Dendritic cell treated with granulocyte-macrophage colony-stimulating factor and Interleukin-4, amounts not matched to agents 40 ng/mL and 50 ng/mL, for 4 days (primary cell): ENCODE measurements at regions not wholly inside any gene's neighbourhood (a gene's known extent, or its start where the extent isn't known, plus 50 kb on each side); places are given as distances from the start of the nearest gene placed in this dataset.

ENCODE experiments used
- H3K27ac Mint-ChIP-seq: one replicate; pipeline ENCODE4 v1.8.0; 2022; ENCODE audit warnings: mild to moderate bottlenecking, mixed read lengths
- H3K27me3 Mint-ChIP-seq: one replicate; pipeline ENCODE4 v1.8.0; 2022; ENCODE audit warnings: mild to moderate bottlenecking, mixed read lengths
- H3K36me3 Mint-ChIP-seq: one replicate; pipeline ENCODE4 v1.8.0; 2022; ENCODE audit warnings: low read depth, mixed read lengths
- H3K4me1 Mint-ChIP-seq: one replicate; pipeline ENCODE4 v1.8.0; 2022; ENCODE audit warnings: low read depth, mixed read lengths
- H3K4me3 Mint-ChIP-seq: one replicate; pipeline ENCODE4 v1.8.0; 2022; ENCODE audit warnings: mild to moderate bottlenecking, moderate library complexity, mixed read lengths
- H3K9me3 Mint-ChIP-seq: one replicate; pipeline ENCODE4 v1.8.0; 2022; ENCODE audit warnings: mixed read lengths
- intact Hi-C: fragments of 100-400 bp; cut with micrococcal nuclease; formaldehyde crosslinking; loops from one replicate; pipeline ENCODE4 v1.15.0; 2022

DNA sequence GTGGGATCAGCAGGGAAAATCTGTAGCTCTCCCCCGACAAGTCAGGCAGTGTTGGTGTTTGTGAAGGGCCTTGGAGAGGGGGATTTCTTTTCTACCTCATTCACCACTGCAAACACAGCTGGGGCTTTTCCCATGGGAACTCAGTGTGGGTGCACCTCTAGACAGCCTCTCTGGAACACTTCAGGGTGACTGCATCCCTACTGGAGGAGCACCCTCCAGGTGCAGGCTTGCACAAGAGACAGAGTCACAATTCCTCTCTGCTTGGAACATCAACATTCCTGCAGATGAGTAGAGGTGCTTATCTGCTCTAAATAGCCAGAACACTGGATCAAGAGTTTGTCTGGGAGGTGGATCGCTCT is 72.7 kb upstream of the AKAP13 start:
- H3K4me3 Mint-ChIP-seq: no peak overlapping the region
- H3K27ac Mint-ChIP-seq: no peak overlapping the region

GRCh38 chr15:85311647-85312046 is 68.8 kb upstream of the AKAP13 start:
- H3K27me3 Mint-ChIP-seq: no peaks in the 10 kb centered on the region
- intact Hi-C loops: loop anchor here (2.0 kb wide), 1 partner anchor 17 kb away; no protein-coding TSS in a partner anchor
- peaks cover 36% of the 10 kb centered on the region for H3K4me1 Mint-ChIP-seq
- H3K9me3 Mint-ChIP-seq: no peaks in the 10 kb centered on the region
- no peaks in the 10 kb centered on the region for H3K36me3 Mint-ChIP-seq
- no peak overlapping the region for H3K27ac Mint-ChIP-seq
- no peak overlapping the region for H3K4me3 Mint-ChIP-seq

More for the DNA sequence above, 72.7 kb upstream of the AKAP13 start:
- no peaks in the 10 kb centered on the region for H3K27me3 Mint-ChIP-seq
- H3K4me1 Mint-ChIP-seq: peaks cover 13% of the 10 kb centered on the region
- no peaks in the 10 kb centered on the region for H3K36me3 Mint-ChIP-seq
- intact Hi-C loops: no loop called here
- H3K9me3 Mint-ChIP-seq: no peaks in the 10 kb centered on the region

DNA sequence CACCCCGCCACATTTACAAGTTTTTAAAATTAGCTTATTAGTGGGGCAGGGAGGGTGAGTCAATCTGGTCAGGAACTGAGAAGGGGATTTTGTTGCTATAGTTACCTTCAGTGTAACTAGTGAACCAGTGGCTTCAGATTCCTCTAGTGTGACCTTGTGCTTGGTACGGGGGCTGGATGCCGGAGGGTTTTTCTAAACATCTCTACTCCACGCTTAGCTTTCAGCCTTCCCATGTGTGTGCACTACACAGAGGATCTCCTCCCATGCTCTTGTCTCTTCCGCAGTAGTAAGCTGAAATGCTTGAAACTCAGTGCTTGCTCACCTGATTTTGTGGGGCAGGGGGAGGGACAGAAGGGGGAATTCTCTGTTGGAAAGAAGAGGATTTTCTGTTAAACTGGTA is 67.9 kb upstream of the AKAP13 start:
- H3K4me3 Mint-ChIP-seq: no peak overlapping the region
- no peaks in the 10 kb centered on the region for H3K27me3 Mint-ChIP-seq
- peaks cover 36% of the 10 kb centered on the region for H3K4me1 Mint-ChIP-seq

DNA sequence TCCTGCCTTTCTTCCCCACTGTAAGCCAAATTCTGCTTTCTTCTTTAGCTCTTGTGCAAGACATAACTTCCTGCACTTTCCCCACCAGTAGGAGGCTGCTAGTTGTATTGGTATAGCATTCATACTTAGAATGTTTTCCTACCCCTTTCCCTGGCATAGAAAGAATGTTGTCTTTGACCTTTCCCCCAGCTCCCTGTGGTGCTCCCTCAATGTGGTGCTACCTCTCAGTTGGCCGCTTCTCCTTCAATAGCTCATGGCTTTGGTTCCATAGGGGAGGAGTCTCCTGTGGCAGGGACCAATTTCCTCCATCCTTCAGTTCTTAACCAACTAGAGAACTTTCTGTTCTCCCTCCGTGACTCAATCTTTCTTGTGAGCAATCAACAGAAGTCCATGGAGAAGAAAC is 67.5 kb upstream of the AKAP13 start:
- Mint-ChIP-seq H3K4me3 (no peak overlapping the region), H3K27me3 (no peaks in the 10 kb centered on the region)

More for the DNA sequence above, 67.9 kb upstream of the AKAP13 start:
- no peak overlapping the region for H3K27ac Mint-ChIP-seq
- intact Hi-C loops: loop anchor here (2.0 kb wide), 1 partner anchor 16 kb away; no protein-coding TSS in a partner anchor
- H3K9me3 Mint-ChIP-seq: no peaks in the 10 kb centered on the region
- H3K36me3 Mint-ChIP-seq: no peaks in the 10 kb centered on the region

GRCh38 chr15:85313339-85313738 is 67.1 kb upstream of the AKAP13 start:
- no peak overlapping the region for H3K27ac Mint-ChIP-seq
- H3K4me1 Mint-ChIP-seq: peaks cover 40% of the 10 kb centered on the region
- no peaks in the 10 kb centered on the region for H3K27me3 Mint-ChIP-seq

More for the DNA sequence above, 67.5 kb upstream of the AKAP13 start:
- intact Hi-C loops: loop anchor here (2.0 kb wide), 1 partner anchor 16 kb away; no protein-coding TSS in a partner anchor
- H3K9me3 Mint-ChIP-seq: no peaks in the 10 kb centered on the region
- H3K27ac Mint-ChIP-seq: no peak overlapping the region
- no peaks in the 10 kb centered on the region for H3K36me3 Mint-ChIP-seq
- H3K4me1 Mint-ChIP-seq: peaks cover 36% of the 10 kb centered on the region

GRCh38 chr15:85314146-85314545 is 66.3 kb upstream of the AKAP13 start:
- Mint-ChIP-seq H3K4me1 (peaks cover 39% of the 10 kb centered on the region), H3K4me3 (no peak overlapping the region), H3K9me3 (no peaks in the 10 kb centered on the region), H3K27ac (no peak overlapping the region), H3K27me3 (no peaks in the 10 kb centered on the region), H3K36me3 (no peaks in the 10 kb centered on the region)
- intact Hi-C loops: no loop called here

More at GRCh38 chr15:85313339-85313738, 67.1 kb upstream of the AKAP13 start:
- Mint-ChIP-seq H3K36me3 (no peaks in the 10 kb centered on the region), H3K9me3 (no peaks in the 10 kb centered on the region), H3K4me3 (no peak overlapping the region)
- intact Hi-C loops: loop anchor here (2.0 kb wide), 1 partner anchor 15 kb away; no protein-coding TSS in a partner anchor

DNA sequence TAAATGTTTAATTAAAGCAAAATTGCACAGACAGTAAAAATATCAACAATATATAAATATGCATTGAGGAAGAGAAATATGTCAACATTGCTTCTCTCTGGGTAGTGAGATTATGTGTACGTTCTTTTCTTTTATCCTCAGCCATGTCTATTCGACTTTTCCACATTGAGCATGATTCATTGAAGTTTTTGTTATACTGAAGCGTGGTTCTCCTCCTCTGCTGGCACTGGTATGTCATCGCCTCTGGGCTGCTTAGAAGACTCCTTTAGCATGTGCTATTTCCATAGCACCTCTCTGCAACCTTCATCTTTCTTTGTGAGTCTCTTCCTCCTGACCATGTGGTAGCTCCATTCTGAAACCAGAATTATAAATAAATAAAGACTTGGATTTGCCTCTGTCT is 65.8 kb upstream of the AKAP13 start:
- Mint-ChIP-seq H3K4me3 (no peak overlapping the region), H3K9me3 (no peaks in the 10 kb centered on the region), H3K4me1 (peaks cover 39% of the 10 kb centered on the region), H3K27me3 (no peaks in the 10 kb centered on the region), H3K36me3 (no peaks in the 10 kb centered on the region), H3K27ac (no peak overlapping the region)
- intact Hi-C loops: no loop called here

- peaks cover 39% of the 10 kb centered on the region for H3K4me1 Mint-ChIP-seq
- H3K4me3 Mint-ChIP-seq: no peak overlapping the region
- H3K9me3 Mint-ChIP-seq: no peaks in the 10 kb centered on the region
- H3K27ac Mint-ChIP-seq: no peak overlapping the region
- no peaks in the 10 kb centered on the region for H3K27me3 Mint-ChIP-seq
- no peaks in the 10 kb centered on the region for H3K36me3 Mint-ChIP-seq
- intact Hi-C loops: no loop called here
These were observed 64.0 kb upstream of the AKAP13 start for GRCh38 chr15:85316244-85316934.

DNA sequence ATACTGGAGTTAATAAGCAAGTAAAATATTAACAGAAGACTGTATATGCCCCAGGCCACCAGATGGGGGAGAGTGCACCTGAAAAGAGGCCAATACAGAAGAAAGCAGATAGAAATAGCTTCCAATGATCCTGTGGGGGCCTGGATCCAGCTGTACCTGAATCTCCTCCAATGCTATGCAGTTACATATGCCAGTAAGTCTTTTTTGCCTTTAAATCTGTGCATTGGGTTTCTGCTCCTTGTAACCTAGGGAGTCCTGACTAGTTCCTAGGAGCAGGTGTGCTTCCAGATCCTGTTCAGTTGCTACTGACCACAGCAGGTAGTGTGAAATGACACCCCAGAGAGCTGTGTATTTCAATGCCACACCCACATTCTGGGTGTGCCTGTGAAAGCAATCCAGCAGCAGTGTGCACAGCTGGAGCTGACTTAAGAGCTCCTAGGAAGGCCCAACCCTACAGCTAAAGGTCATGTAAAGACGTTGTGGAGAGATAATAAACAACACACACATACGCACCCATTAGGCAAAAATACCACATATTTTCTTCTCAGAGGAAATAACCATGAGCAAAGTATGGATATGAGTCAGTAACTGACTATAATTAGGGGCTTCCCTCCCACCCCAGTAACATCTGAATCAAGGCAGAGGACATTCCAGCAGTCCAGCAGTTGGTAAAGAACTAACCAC is 62.2 kb upstream of the AKAP13 start:
- H3K4me3 Mint-ChIP-seq: no peak overlapping the region
- peaks cover 28% of the 10 kb centered on the region for H3K4me1 Mint-ChIP-seq
- H3K36me3 Mint-ChIP-seq: no peaks in the 10 kb centered on the region
- no peaks in the 10 kb centered on the region for H3K27me3 Mint-ChIP-seq
- no peak overlapping the region for H3K27ac Mint-ChIP-seq
- intact Hi-C loops: no loop called here
- H3K9me3 Mint-ChIP-seq: no peaks in the 10 kb centered on the region

GRCh38 chr15:85318732-85319076 is 61.7 kb upstream of the AKAP13 start:
- Mint-ChIP-seq H3K27ac (no peak overlapping the region), H3K9me3 (no peaks in the 10 kb centered on the region), H3K4me3 (no peak overlapping the region), H3K4me1 (peaks cover 23% of the 10 kb centered on the region), H3K27me3 (no peaks in the 10 kb centered on the region), H3K36me3 (no peaks in the 10 kb centered on the region)
- intact Hi-C loops: no loop called here

DNA sequence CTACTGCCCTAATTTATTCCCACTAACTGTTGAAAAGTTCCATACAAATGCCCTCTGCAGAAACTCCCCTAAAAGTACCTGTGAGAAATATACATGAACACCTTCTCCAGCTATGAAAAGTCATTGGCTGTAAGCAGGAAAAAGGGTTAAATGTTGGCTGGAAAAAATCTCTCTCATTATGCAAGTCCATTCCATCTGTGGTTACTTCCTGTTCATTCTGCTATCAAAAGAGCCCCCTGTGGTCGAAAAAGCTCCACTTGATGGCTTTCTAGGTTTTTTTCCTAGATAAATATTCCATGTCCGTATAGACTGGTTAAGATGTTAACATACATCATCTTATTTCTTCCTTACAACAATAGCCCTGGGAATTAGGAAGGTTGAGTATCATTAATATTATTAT is 56.2 kb upstream of the AKAP13 start:
- Mint-ChIP-seq H3K36me3 (no peaks in the 10 kb centered on the region), H3K27ac (no peak overlapping the region), H3K4me1 (peaks cover under 1% of the 10 kb centered on the region), H3K27me3 (no peaks in the 10 kb centered on the region), H3K9me3 (no peaks in the 10 kb centered on the region), H3K4me3 (no peak overlapping the region)
- intact Hi-C loops: no loop called here

DNA sequence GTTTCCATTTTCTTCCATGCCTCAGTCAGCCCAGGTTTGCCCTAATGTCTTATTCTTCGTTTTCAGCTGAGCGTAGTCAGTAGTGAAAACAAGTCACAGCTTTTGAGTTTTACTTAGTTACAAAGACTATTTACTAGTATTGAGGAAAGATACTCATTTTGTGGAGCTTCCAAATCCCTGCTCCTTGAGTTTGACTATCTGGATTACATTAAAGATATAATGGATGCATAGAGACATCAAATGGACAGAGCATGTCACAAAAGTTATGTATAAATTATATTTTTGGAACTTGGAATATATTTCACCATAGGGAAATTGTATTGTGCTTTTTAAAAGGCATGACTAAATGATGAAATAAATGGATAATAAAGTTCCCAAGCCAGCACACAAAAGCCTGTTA is 54.6 kb upstream of the AKAP13 start:
- no peaks in the 10 kb centered on the region for H3K36me3 Mint-ChIP-seq
- peaks cover 16% of the 10 kb centered on the region for H3K4me1 Mint-ChIP-seq
- H3K9me3 Mint-ChIP-seq: no peaks in the 10 kb centered on the region
- H3K27ac Mint-ChIP-seq: no peak overlapping the region
- H3K27me3 Mint-ChIP-seq: no peaks in the 10 kb centered on the region
- no peak overlapping the region for H3K4me3 Mint-ChIP-seq
- intact Hi-C loops: no loop called here

DNA sequence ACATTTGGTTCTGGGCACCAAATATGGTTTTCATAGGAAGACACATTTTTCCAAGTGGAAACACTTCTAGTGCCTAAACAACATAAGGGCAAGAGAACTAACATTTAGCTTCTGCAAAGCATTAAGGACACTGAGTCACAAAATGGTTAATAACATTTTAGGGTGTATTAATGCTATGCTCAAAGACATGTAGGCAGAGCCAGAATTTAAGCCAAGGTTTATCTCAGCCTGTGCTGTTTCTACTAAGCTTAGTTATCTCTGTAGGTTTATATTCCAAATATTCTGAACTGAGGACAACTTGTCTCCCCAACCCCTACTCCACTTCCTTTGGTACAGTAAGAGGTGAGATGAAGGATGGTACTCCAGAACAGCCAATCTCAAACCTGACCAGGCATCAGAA is 54.1 kb upstream of the AKAP13 start:
- no peak overlapping the region for H3K27ac Mint-ChIP-seq
- no peaks in the 10 kb centered on the region for H3K36me3 Mint-ChIP-seq
- intact Hi-C loops: no loop called here
- H3K27me3 Mint-ChIP-seq: no peaks in the 10 kb centered on the region
- no peak overlapping the region for H3K4me3 Mint-ChIP-seq
- H3K9me3 Mint-ChIP-seq: no peaks in the 10 kb centered on the region
- H3K4me1 Mint-ChIP-seq: peaks cover 20% of the 10 kb centered on the region

GRCh38 chr15:85327820-85328219 is 52.6 kb upstream of the AKAP13 start:
- Mint-ChIP-seq H3K27ac (no peak overlapping the region), H3K4me1 (peaks cover 27% of the 10 kb centered on the region), H3K4me3 (no peak overlapping the region), H3K9me3 (no peaks in the 10 kb centered on the region), H3K36me3 (no peaks in the 10 kb centered on the region), H3K27me3 (no peaks in the 10 kb centered on the region)
- intact Hi-C loops: loop anchor here (2.0 kb wide), 1 partner anchor 15 kb away; no protein-coding TSS in a partner anchor
